ENCODE measurements at regions not wholly inside any gene's neighbourhood (a gene's known extent, or its start where the extent isn't known, plus 50 kb on each side); places are given as distances from the start of the nearest gene placed in this dataset.

- no peak overlapping the region for H2AFZ ChIP-seq (ENCODE audit: low read length)
- no peak for TF ChIP-seq CTCF (conservative IDR thresholded peaks at IDR 0.05; ENCODE audit: low read length)
- TF ChIP-seq EZH2phosphoT487 (IDR thresholded peaks at IDR 0.05; ENCODE audit: borderline replicate concordance, low read depth, low read length), result no peak
Observed at GRCh38 chr1:105636052-105636451, 1420.4 kb upstream of the PRMT6 start.

GRCh38 chr1:105641407-105641806 is 1415.1 kb upstream of the PRMT6 start:
- Histone ChIP-seq H2AFZ (ENCODE audit: low read length) (no peak overlapping the region), H3K9me3 (ENCODE audit: low read length) (no peaks in the 10 kb centered on the region), H3K9me2 (ENCODE audit: insufficient read depth, low read length) (no peaks in the 10 kb centered on the region), H3K27ac (ENCODE audit: low read depth, low read length, poor library complexity, severe bottlenecking) (no peak overlapping the region), H3K4me1 (ENCODE audit: insufficient read depth, low read length, poor library complexity, severe bottlenecking) (no peaks in the 10 kb centered on the region), H3K36me3 (ENCODE audit: insufficient read depth, low read length) (no peaks in the 10 kb centered on the region), H3K4me3 (ENCODE audit: low read depth, low read length, poor library complexity, severe bottlenecking) (no peak overlapping the region), H3K4me2 (ENCODE audit: low read length) (no peak overlapping the region), H4K20me1 (ENCODE audit: insufficient read depth, low read length) (no peaks in the 10 kb centered on the region), H3K79me2 (ENCODE audit: insufficient read depth, low read depth, low read length) (no peaks in the 10 kb centered on the region)
- ChIA-PET POLR2A (no interaction called here), CTCF (ENCODE audit: unreplicated experiment) (no interaction called here)
- intact Hi-C loops (cut with micrococcal nuclease; ENCODE audit: unreplicated experiment), result no loop called here
- no TSS peak for BruUV-seq (replicated peaks)
- no peak for DNase-seq (ENCODE audit: low spot score)
- TF ChIP-seq EZH2phosphoT487 (IDR thresholded peaks at IDR 0.05; ENCODE audit: borderline replicate concordance, low read depth, low read length), result no peak
- TF ChIP-seq CTCF (conservative IDR thresholded peaks at IDR 0.05; ENCODE audit: low read length), result no peak

More at GRCh38 chr1:105636052-105636451, 1420.4 kb upstream of the PRMT6 start:
- H3K9me3 ChIP-seq (ENCODE audit: low read length), result no peaks in the 10 kb centered on the region
- no peaks in the 10 kb centered on the region for H3K79me2 ChIP-seq (ENCODE audit: insufficient read depth, low read depth, low read length)
- H4K20me1 ChIP-seq (ENCODE audit: insufficient read depth, low read length), result no peaks in the 10 kb centered on the region
- CTCF ChIA-PET (ENCODE audit: unreplicated experiment), result no interaction called here
- no peaks in the 10 kb centered on the region for H3K4me1 ChIP-seq (ENCODE audit: insufficient read depth, low read length, poor library complexity, severe bottlenecking)
- no peaks in the 10 kb centered on the region for H3K9me2 ChIP-seq (ENCODE audit: insufficient read depth, low read length)
- DNase-seq (ENCODE audit: low spot score), result no peak
- H3K27ac ChIP-seq (ENCODE audit: low read depth, low read length, poor library complexity, severe bottlenecking), result no peak overlapping the region
- POLR2A ChIA-PET, result no interaction called here
- BruUV-seq (replicated peaks), result no TSS peak
- no peak overlapping the region for H3K4me2 ChIP-seq (ENCODE audit: low read length)
- intact Hi-C loops (cut with micrococcal nuclease; ENCODE audit: unreplicated experiment), result no loop called here
- H3K4me3 ChIP-seq (ENCODE audit: low read depth, low read length, poor library complexity, severe bottlenecking), result no peak overlapping the region
- H3K36me3 ChIP-seq (ENCODE audit: insufficient read depth, low read length), result no peaks in the 10 kb centered on the region

GRCh38 chr1:105652109-105652508 is 1404.4 kb upstream of the PRMT6 start:
- ChIA-PET POLR2A (no interaction called here), CTCF (ENCODE audit: unreplicated experiment) (no interaction called here)
- TF ChIP-seq CTCF (conservative IDR thresholded peaks at IDR 0.05; ENCODE audit: low read length), result no peak
- intact Hi-C loops (cut with micrococcal nuclease; ENCODE audit: unreplicated experiment), result no loop called here
- Histone ChIP-seq H3K4me3 (ENCODE audit: low read depth, low read length, poor library complexity, severe bottlenecking) (no peak overlapping the region), H3K79me2 (ENCODE audit: insufficient read depth, low read depth, low read length) (no peaks in the 10 kb centered on the region), H3K27ac (ENCODE audit: low read depth, low read length, poor library complexity, severe bottlenecking) (no peak overlapping the region), H3K9me2 (ENCODE audit: insufficient read depth, low read length) (no peaks in the 10 kb centered on the region), H3K36me3 (ENCODE audit: insufficient read depth, low read length) (no peaks in the 10 kb centered on the region), H4K20me1 (ENCODE audit: insufficient read depth, low read length) (no peaks in the 10 kb centered on the region), H3K9me3 (ENCODE audit: low read length) (no peaks in the 10 kb centered on the region), H3K4me1 (ENCODE audit: insufficient read depth, low read length, poor library complexity, severe bottlenecking) (no peaks in the 10 kb centered on the region), H3K4me2 (ENCODE audit: low read length) (no peak overlapping the region), H2AFZ (ENCODE audit: low read length) (no peak overlapping the region)
- no TSS peak for BruUV-seq (replicated peaks)
- DNase-seq (ENCODE audit: low spot score), result no peak

All from OCI-LY7 (cell line).